IMR-90 (cell line): ENCODE measurements at regions not wholly inside any gene's neighbourhood (a gene's known extent, or its start where the extent isn't known, plus 50 kb on each side); places are given as distances from the start of the nearest gene placed in this dataset.

Source experiments
- ATAC-seq: fragments of 200-7000 bp; cut with Tn5 transposase; 2 replicates; pipeline ENCODE4 v1.9.1; 2020; ENCODE audit warnings: low read depth, mild to moderate bottlenecking, moderate library complexity
- BruUV-seq: library from RNA; stranded (reverse); fragments of 400-500 nt; replicated peaks from 2 replicates; lab custom pipeline; 2021; lab: Mats Ljungman, UMichigan
- CTCF ChIA-PET: fragments of 300-600 bp; formaldehyde crosslinking; extraction: SDS; loops from one replicate; lab custom pipeline; 2021; ENCODE audit warnings: antibody characterized with exemption; lab: Yijun Ruan, JAX
- POLR2A ChIA-PET: fragments of 300-600 bp; sonication (Branson Sonifier 250); formaldehyde crosslinking; loops from one replicate; lab custom pipeline; 2022; ENCODE audit warnings: antibody characterized with exemption; ENCODE audit not compliant: unreplicated experiment; lab: Charles Lee
- DNase-seq: peaks from one replicate; pipeline ENCODE4 v3.0.0; 2013
- H2AFZ ChIP-seq: replicated peaks from 2 replicates; pipeline ENCODE3; 2013; ENCODE audit warnings: low read length, mild to moderate bottlenecking; ENCODE audit not compliant: poor library complexity
- H2AK5ac ChIP-seq: 2 replicates; pipeline ENCODE4 v1.6.1; 2013; ENCODE audit warnings: low read depth, low read length, inconsistent platforms
- H2AK9ac ChIP-seq: replicated peaks from 2 replicates; pipeline ENCODE3; 2013; ENCODE audit warnings: mild to moderate bottlenecking, low read depth, low read length, moderate library complexity; ENCODE audit not compliant: poor library complexity
- H2BK120ac ChIP-seq: 2 replicates; pipeline ENCODE4 v1.6.1; 2013; ENCODE audit warnings: low read depth, low read length, inconsistent platforms
- H2BK15ac ChIP-seq: 3 replicates; pipeline ENCODE4 v1.6.1; 2013; ENCODE audit warnings: low read depth, low read length, inconsistent platforms
- H2BK20ac ChIP-seq: 2 replicates; pipeline ENCODE4 v1.6.1; 2013; ENCODE audit warnings: low read depth, mild to moderate bottlenecking, inconsistent platforms, low read length, moderate library complexity
- H2BK5ac ChIP-seq: 2 replicates; pipeline ENCODE4 v1.6.1; 2013; ENCODE audit warnings: mild to moderate bottlenecking, low read depth, low read length, inconsistent platforms; ENCODE audit not compliant: poor library complexity, severe bottlenecking
- H3K14ac ChIP-seq: replicated peaks from 2 replicates; pipeline ENCODE4 v1.6.1; 2013; ENCODE audit warnings: low read depth, low read length, inconsistent platforms
- H3K18ac ChIP-seq: 2 replicates; pipeline ENCODE4 v1.6.1; 2013; ENCODE audit warnings: low read depth, low read length, control low read depth
- H3K23ac ChIP-seq: 2 replicates; pipeline ENCODE4 v1.6.1; 2013; ENCODE audit warnings: low read depth, low read length, inconsistent platforms
- H3K27ac ChIP-seq: 2 replicates; pipeline ENCODE4 v1.5.1; 2013; ENCODE audit warnings: mild to moderate bottlenecking, control low read depth, low read length; ENCODE audit not compliant: insufficient read depth
- H3K27me3 ChIP-seq: 2 replicates; pipeline ENCODE4 v1.6.1; 2013; ENCODE audit warnings: low read length; ENCODE audit not compliant: control insufficient read depth, insufficient read depth
- H3K36me3 ChIP-seq: 2 replicates; pipeline ENCODE4 v1.6.1; 2013; ENCODE audit warnings: low read length, mixed read lengths; ENCODE audit not compliant: control insufficient read depth, insufficient read depth
- H3K4ac ChIP-seq: 2 replicates; pipeline ENCODE4 v1.6.1; 2013; ENCODE audit warnings: low read depth, low read length, inconsistent platforms
- H3K4me1 ChIP-seq: 2 replicates; pipeline ENCODE4 v1.6.1; 2013; ENCODE audit warnings: low read length, mixed read lengths; ENCODE audit not compliant: control insufficient read depth, insufficient read depth
- H3K4me2 ChIP-seq: 2 replicates; pipeline ENCODE4 v1.6.1; 2013; ENCODE audit warnings: low read depth, mild to moderate bottlenecking, control low read depth, low read length, moderate library complexity
- H3K4me3 ChIP-seq: 2 replicates; pipeline ENCODE4 v1.5.1; 2013; ENCODE audit warnings: low read depth, mild to moderate bottlenecking, control low read depth, low read length, moderate library complexity; ENCODE audit not compliant: insufficient read depth
- H3K56ac ChIP-seq: 2 replicates; pipeline ENCODE4 v1.6.1; 2013; ENCODE audit warnings: low read length, inconsistent platforms; ENCODE audit not compliant: insufficient read depth; ENCODE audit errors: extremely low read depth
- H3K79me1 ChIP-seq, 2 experiments: 2 replicates each; pipeline ENCODE4 v1.6.1; 2013; ENCODE audit warnings: low read length in 2 of 2, inconsistent platforms in 1 of 2, low read depth in 1 of 2
- H3K9ac ChIP-seq: 2 replicates; pipeline ENCODE4 v1.6.1; 2013; ENCODE audit warnings: low read depth, low read length, control low read depth
- H3K9me1 ChIP-seq: 2 replicates; pipeline ENCODE4 v1.6.1; 2013; ENCODE audit warnings: low read length, inconsistent platforms; ENCODE audit not compliant: insufficient read depth
- H3K9me3 ChIP-seq: 2 replicates; pipeline ENCODE4 v1.6.1; 2013; ENCODE audit warnings: low read length; ENCODE audit not compliant: control insufficient read depth, insufficient read depth
- H4K20me1 ChIP-seq: 2 replicates; pipeline ENCODE4 v1.6.1; 2013; ENCODE audit warnings: low read length, inconsistent platforms; ENCODE audit not compliant: insufficient read depth
- H4K5ac ChIP-seq: 2 replicates; pipeline ENCODE4 v1.6.1; 2013; ENCODE audit warnings: mild to moderate bottlenecking, low read depth, low read length, control low read depth
- H4K8ac ChIP-seq, 2 experiments: 2 replicates each; pipeline ENCODE4 v1.6.1; 2013; ENCODE audit warnings: low read depth in 2 of 2, low read length in 2 of 2, control low read depth in 1 of 2, inconsistent platforms in 1 of 2
- H4K91ac ChIP-seq: 2 replicates; pipeline ENCODE4 v1.6.1; 2013; ENCODE audit warnings: low read depth, low read length, inconsistent platforms; ENCODE audit not compliant: insufficient read depth
- CEBPB ChIP-seq: IDR thresholded peaks from 2 replicates; pipeline ENCODE4 v1.6.1; 2012; ENCODE audit warnings: low read depth, low read length, improper control_type of control experiment
- MAZ ChIP-seq: IDR thresholded peaks from 2 replicates; pipeline ENCODE4 v1.6.1; 2012; ENCODE audit warnings: low read depth, mild to moderate bottlenecking, low read length, improper control_type of control experiment, moderate library complexity, borderline replicate concordance
- RCOR1 ChIP-seq: IDR thresholded peaks from 2 replicates; pipeline ENCODE4 v1.6.1; 2012; ENCODE audit warnings: mild to moderate bottlenecking, low read length, improper control_type of control experiment; ENCODE audit not compliant: insufficient replicate concordance
- WGBS, 2 experiments: methylation state at CpG; one replicate each; pipeline versions ENCODE4 v1.1.5 to v1.1.7; 2013; ENCODE audit warnings: missing lambda C conversion rate in 2 of 2; ENCODE audit not compliant: insufficient read length in 1 of 2; ENCODE audit errors: extremely low coverage in 2 of 2; 5-methylcytosine and 5-hydroxymethylcytosine counted together
- dilution Hi-C: fragments of 300-500 bp; cut with HindIII; formaldehyde crosslinking; loops from one replicate; pipeline ENCODE4 v1.14.3; 2018; ENCODE audit warnings: low sequenced_read_pairs; ENCODE audit not compliant: unreplicated experiment
- in situ Hi-C: fragments of 300-500 bp; cut with MboI; formaldehyde crosslinking; loops from 3 replicates; pipeline ENCODE4 v1.14.3; 2019; ENCODE audit warnings: low sequenced_read_pairs, inconsistent platforms, mixed read lengths
- intact Hi-C: fragments of 100-400 bp; cut with micrococcal nuclease; formaldehyde crosslinking; loops from 2 replicates; pipeline ENCODE4 v1.10.0; 2022
- TF ChIP-seq, protein P1 (sequence below): conservative IDR thresholded peaks from 2 replicates; pipeline ENCODE4 v1.5.1; 2012; ENCODE audit warnings: mild to moderate bottlenecking, low read depth, low read length, improper control_type of control experiment
- TF ChIP-seq, protein P2 (sequence below): fragments of 150-350 bp; IDR thresholded peaks from 2 replicates; pipeline ENCODE4 v1.6.1; 2017; ENCODE audit warnings: mild to moderate bottlenecking, antibody characterized with exemption, low read length, low read depth

DNA sequence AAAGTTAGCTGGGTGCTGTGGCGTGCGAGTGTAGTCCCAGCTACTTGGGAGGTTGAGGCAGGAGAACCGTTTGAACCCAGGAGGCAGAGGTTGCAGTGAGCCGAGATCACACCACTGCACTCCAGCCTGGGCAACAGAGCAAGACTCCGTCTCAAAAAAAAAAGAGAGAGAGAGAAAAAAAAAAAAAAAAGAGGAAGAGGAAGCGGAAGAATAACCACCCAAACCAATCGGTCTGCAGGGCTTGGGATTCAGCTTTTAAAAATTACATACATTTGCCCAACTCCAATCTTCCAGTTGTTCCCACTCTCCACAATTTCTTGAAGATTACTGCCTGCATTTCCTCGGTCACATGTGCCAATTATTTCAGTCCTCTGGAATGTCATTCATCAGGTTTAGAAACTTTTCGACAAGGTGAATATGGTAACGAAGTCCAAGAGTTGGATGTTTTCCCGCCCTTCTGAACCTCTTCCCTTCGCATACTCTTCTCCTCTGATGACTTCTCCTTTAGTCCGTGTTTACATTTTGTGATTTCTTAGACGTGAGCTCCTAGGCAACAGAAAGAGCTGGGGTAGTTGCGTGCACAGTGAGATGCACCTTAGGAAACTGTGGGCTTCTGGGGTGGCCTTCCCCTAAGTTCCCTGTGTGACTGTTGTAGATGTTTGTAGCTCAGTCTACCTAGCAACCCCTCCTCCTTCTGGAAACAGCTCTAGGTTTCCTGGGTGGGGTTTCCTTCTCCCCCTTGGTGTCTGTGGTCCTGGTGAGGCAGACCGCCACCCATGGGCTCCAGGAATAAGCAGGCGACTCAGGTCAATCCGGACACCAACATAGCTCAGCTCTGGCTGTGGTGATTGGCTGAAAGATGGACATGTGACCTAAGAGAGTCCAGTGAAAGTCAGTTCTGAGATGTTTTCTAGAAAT is 63.0 kb upstream of the NCOA3 start:
- Histone ChIP-seq H3K9me3 (no peaks in the 10 kb centered on the region), H3K27ac (no peak overlapping the region), H4K20me1 (no peaks in the 10 kb centered on the region), H3K9me1 (peaks cover 3% of the 10 kb centered on the region; the same call in 1 of the 2 replicates), H4K5ac (no peak overlapping the region), H2BK5ac (no peak overlapping the region), H3K4me3 (no peak overlapping the region), H4K91ac (no peak overlapping the region), H3K36me3 (no peaks in the 10 kb centered on the region), H2AK5ac (peak overlapping the region; percentile 9; the same call in 1 of the 2 replicates), H2AK9ac (peak overlapping the region; percentile 72), H2BK20ac (no peak overlapping the region), H3K4me2 (no peak overlapping the region), H3K4ac (no peak overlapping the region), H3K79me1 (no peaks in the 10 kb centered on the region), H3K18ac (no peak overlapping the region), H3K9ac (no peak overlapping the region), H2AFZ (peak overlapping the region; percentile 34), H3K14ac (no peak overlapping the region), H4K8ac (no peak overlapping the region), H3K4me1 (peaks cover 2% of the 10 kb centered on the region; the same call in 1 of the 2 replicates), H2BK15ac (no peak overlapping the region), H2BK120ac (no peak overlapping the region), H3K56ac (no peak overlapping the region), H3K27me3 (no peaks in the 10 kb centered on the region), H3K23ac (no peak overlapping the region)
- POLR2A ChIA-PET: interaction anchor here (0.6 kb wide), 2 partner anchors 13 to 134 kb away, joined by 11 to 13 read pairs; no protein-coding TSS in a partner anchor
- DNase-seq (no peak), ATAC-seq (no peak)
- TF ChIP-seq MAZ: no peak
- TF ChIP-seq CEBPB: no peak
- no peak for TF ChIP-seq RCOR1
- TF ChIP-seq, protein P1, sequence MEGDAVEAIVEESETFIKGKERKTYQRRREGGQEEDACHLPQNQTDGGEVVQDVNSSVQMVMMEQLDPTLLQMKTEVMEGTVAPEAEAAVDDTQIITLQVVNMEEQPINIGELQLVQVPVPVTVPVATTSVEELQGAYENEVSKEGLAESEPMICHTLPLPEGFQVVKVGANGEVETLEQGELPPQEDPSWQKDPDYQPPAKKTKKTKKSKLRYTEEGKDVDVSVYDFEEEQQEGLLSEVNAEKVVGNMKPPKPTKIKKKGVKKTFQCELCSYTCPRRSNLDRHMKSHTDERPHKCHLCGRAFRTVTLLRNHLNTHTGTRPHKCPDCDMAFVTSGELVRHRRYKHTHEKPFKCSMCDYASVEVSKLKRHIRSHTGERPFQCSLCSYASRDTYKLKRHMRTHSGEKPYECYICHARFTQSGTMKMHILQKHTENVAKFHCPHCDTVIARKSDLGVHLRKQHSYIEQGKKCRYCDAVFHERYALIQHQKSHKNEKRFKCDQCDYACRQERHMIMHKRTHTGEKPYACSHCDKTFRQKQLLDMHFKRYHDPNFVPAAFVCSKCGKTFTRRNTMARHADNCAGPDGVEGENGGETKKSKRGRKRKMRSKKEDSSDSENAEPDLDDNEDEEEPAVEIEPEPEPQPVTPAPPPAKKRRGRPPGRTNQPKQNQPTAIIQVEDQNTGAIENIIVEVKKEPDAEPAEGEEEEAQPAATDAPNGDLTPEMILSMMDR: no peak
- TF ChIP-seq, protein P2, sequence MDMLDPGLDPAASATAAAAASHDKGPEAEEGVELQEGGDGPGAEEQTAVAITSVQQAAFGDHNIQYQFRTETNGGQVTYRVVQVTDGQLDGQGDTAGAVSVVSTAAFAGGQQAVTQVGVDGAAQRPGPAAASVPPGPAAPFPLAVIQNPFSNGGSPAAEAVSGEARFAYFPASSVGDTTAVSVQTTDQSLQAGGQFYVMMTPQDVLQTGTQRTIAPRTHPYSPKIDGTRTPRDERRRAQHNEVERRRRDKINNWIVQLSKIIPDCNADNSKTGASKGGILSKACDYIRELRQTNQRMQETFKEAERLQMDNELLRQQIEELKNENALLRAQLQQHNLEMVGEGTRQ: peak; percentile 60; the same call in 1 of the 2 replicates
- dilution Hi-C loops (no loop called here), intact Hi-C loops (no loop called here), in situ Hi-C loops (no loop called here)
- CTCF ChIA-PET: no interaction called here
- whole genome bisulfite sequencing, 2 experiments: 90% methylated on average over 4 of the region's 18 CpGs; no CpG with 5 or more reads in 1 of the 2 experiments
- BruUV-seq: no TSS peak
